CD4-positive, alpha-beta T cell (primary cell): ENCODE measurements at regions not wholly inside any gene's neighbourhood (a gene's known extent, or its start where the extent isn't known, plus 50 kb on each side); places are given as distances from the start of the nearest gene placed in this dataset.

Experiments
- ATAC-seq: fragments of 200-7000 bp; cut with Tn5 transposase; one replicate; pipeline ENCODE4 v1.10.0; 2022; ENCODE audit warnings: mild to moderate bottlenecking; ENCODE audit not compliant: poor library complexity
- CTCF ChIA-PET: fragments of 350-600 bp; sonication (Branson Sonifier 250); formaldehyde crosslinking; loops from one replicate; lab custom pipeline; 2021; ENCODE audit warnings: antibody characterized with exemption, inconsistent platforms; lab: Charles Lee
- POLR2A ChIA-PET: fragments of 350-600 bp; sonication (Branson Sonifier 250); formaldehyde crosslinking; loops from one replicate; lab custom pipeline; 2021; ENCODE audit warnings: antibody characterized with exemption, inconsistent platforms; lab: Charles Lee
- DNase-seq, 14 experiments: peaks; one replicate each; pipeline ENCODE4 v3.0.0-alpha.2; 2013 to 2020; ENCODE audit warnings: mixed read lengths in 2 of 14
- H3K27ac ChIP-seq, 2 donors: one replicate each; pipeline versions ENCODE4 v1.5.1 to v1.7.0; 2013; ENCODE audit warnings: low read length in 2 of 2, low read depth in 1 of 2, mild to moderate bottlenecking in 1 of 2
- H3K27me3 ChIP-seq, 2 experiments: 1 replicate in 1 of 2; 2 replicates in 1 of 2; pipeline versions ENCODE4 v1.6.1 to v1.7.0; 2013; ENCODE audit warnings: low read length in 2 of 2, control low read depth in 1 of 2, mild to moderate bottlenecking in 1 of 2, moderate library complexity in 1 of 2; ENCODE audit not compliant: insufficient read depth in 2 of 2, control insufficient read depth in 1 of 2
- H3K36me3 ChIP-seq: one replicate; pipeline ENCODE4 v1.6.1; 2013; ENCODE audit warnings: low read length, control low read depth; ENCODE audit not compliant: insufficient read depth
- H3K4me1 ChIP-seq: one replicate; pipeline ENCODE4 v1.6.1; 2013; ENCODE audit warnings: low read length, control low read depth; ENCODE audit not compliant: insufficient read depth
- H3K4me3 ChIP-seq: one replicate; pipeline ENCODE4 v1.5.1; 2013; ENCODE audit warnings: mild to moderate bottlenecking, low read length, moderate library complexity
- H3K9me3 ChIP-seq, 2 experiments: 1 replicate in 1 of 2; 2 replicates in 1 of 2; pipeline versions ENCODE4 v1.6.1 to v1.7.0; 2013; ENCODE audit warnings: low read length in 2 of 2, mild to moderate bottlenecking in 2 of 2, control low read depth in 1 of 2, moderate library complexity in 1 of 2; ENCODE audit not compliant: control insufficient read depth in 1 of 2, insufficient read depth in 1 of 2
- H3K27ac Mint-ChIP-seq: one replicate; pipeline ENCODE4 v1.8.0; 2020; ENCODE audit warnings: mixed read lengths
- H3K27me3 Mint-ChIP-seq: one replicate; pipeline ENCODE4 v1.8.0; 2021; ENCODE audit warnings: mixed read lengths
- H3K36me3 Mint-ChIP-seq: one replicate; pipeline ENCODE4 v1.8.0; 2021; ENCODE audit warnings: low read depth, mixed read lengths
- H3K4me1 Mint-ChIP-seq: one replicate; pipeline ENCODE4 v1.8.0; 2021; ENCODE audit warnings: low read depth, mixed read lengths
- H3K4me3 Mint-ChIP-seq: one replicate; pipeline ENCODE4 v1.8.0; 2020; ENCODE audit warnings: mild to moderate bottlenecking, mixed read lengths
- H3K9me3 Mint-ChIP-seq: one replicate; pipeline ENCODE4 v1.8.0; 2020; ENCODE audit warnings: mixed read lengths
- intact Hi-C, 2 experiments: fragments of 100-400 bp; cut with DNase I in 1 of 2; cut with micrococcal nuclease in 1 of 2; formaldehyde crosslinking; loops; one replicate each; pipeline versions ENCODE4 v1.15.1 to v1.9.0; 2023 to 2025; cut with DNase I, micrococcal nuclease
- TF ChIP-seq, protein P1 (sequence below): fragments of 200-600 bp; IDR thresholded peaks from one replicate; pipeline ENCODE4 v1.8.0; 2022; ENCODE audit warnings: antibody characterized with exemption, mild to moderate bottlenecking

DNA sequence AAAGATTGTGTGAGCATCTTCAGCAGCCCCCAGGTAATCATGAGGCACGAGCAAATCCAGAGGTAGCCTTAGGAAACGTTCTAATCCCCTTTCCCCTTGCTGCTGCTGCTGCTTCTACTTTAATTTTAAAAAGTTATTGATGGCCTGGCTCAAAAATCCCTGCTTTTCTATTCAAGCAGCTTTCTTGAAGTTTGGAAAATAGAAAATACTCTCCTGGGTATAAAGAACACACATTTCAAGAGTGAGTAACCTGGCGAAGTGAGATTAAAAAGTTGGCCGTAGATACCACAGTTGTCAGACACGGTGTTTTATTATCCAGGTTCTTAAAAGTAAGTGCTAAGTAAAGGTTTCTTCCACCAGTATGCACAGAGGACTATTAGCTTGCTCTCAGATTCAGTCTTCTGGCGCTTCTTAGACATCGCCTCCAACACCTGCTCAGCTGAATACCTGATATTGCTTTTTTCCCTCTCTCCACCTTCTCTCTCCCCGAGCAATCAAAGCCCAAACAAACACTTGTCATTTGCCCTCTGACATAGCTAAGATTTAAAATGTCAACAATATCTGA lies 150.7 kb downstream of the EDN3 start:
- Mint-ChIP-seq H3K9me3 (no peaks in the 10 kb centered on the region), H3K4me1 (no peaks in the 10 kb centered on the region), H3K27me3 (peaks cover 58% of the 10 kb centered on the region), H3K4me3 (no peak overlapping the region), H3K36me3 (no peaks in the 10 kb centered on the region), H3K27ac (no peak overlapping the region)
- H3K27ac ChIP-seq, result no peak overlapping the region
- no peaks in the 10 kb centered on the region for H3K36me3 ChIP-seq
- intact Hi-C loops, result no loop called here
- H3K9me3 ChIP-seq, result no peaks in the 10 kb centered on the region
- peaks cover 3 to 22% of the 10 kb centered on the region in 2 experiments for H3K27me3 ChIP-seq
- POLR2A ChIA-PET, result no interaction called here
- TF ChIP-seq, protein P1, sequence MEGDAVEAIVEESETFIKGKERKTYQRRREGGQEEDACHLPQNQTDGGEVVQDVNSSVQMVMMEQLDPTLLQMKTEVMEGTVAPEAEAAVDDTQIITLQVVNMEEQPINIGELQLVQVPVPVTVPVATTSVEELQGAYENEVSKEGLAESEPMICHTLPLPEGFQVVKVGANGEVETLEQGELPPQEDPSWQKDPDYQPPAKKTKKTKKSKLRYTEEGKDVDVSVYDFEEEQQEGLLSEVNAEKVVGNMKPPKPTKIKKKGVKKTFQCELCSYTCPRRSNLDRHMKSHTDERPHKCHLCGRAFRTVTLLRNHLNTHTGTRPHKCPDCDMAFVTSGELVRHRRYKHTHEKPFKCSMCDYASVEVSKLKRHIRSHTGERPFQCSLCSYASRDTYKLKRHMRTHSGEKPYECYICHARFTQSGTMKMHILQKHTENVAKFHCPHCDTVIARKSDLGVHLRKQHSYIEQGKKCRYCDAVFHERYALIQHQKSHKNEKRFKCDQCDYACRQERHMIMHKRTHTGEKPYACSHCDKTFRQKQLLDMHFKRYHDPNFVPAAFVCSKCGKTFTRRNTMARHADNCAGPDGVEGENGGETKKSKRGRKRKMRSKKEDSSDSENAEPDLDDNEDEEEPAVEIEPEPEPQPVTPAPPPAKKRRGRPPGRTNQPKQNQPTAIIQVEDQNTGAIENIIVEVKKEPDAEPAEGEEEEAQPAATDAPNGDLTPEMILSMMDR, result no peak
- no peaks in the 10 kb centered on the region for H3K4me1 ChIP-seq
- DNase-seq (no peak), ATAC-seq (no peak)
- H3K4me3 ChIP-seq, result no peak overlapping the region
- CTCF ChIA-PET, result no interaction called here

DNA sequence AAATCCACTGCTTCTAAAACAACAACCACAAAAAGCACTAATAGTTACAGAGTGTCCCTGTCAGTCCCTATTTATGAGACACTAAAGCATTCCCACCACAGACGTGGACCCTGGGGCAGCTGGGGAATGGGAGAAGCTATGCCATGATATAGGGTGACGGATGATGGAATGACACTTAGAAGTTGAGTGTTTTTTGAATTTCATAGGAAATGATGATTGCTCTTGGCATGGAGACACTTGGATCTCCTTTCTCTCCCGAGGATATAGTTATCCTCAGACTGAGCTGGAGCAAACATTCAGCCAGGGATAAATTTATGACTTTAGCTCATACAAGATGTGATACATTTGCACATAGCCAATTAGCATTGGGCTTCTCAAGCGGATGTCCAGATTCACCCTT lies 151.2 kb downstream of the EDN3 start:
- TF ChIP-seq, protein P1, result no peak
- Mint-ChIP-seq H3K4me1 (no peaks in the 10 kb centered on the region), H3K36me3 (no peaks in the 10 kb centered on the region), H3K27me3 (peaks cover 53% of the 10 kb centered on the region), H3K4me3 (no peak overlapping the region), H3K9me3 (no peaks in the 10 kb centered on the region), H3K27ac (no peak overlapping the region)
- DNase-seq (no peak), ATAC-seq (no peak)
- POLR2A ChIA-PET, result no interaction called here
- no peak overlapping the region for H3K4me3 ChIP-seq
- peaks cover 7 to 22% of the 10 kb centered on the region in 2 experiments for H3K27me3 ChIP-seq
- intact Hi-C loops, result no loop called here
- H3K9me3 ChIP-seq, result no peaks in the 10 kb centered on the region
- CTCF ChIA-PET, result no interaction called here
- no peaks in the 10 kb centered on the region for H3K4me1 ChIP-seq
- no peak overlapping the region for H3K27ac ChIP-seq
- H3K36me3 ChIP-seq, result no peaks in the 10 kb centered on the region

DNA sequence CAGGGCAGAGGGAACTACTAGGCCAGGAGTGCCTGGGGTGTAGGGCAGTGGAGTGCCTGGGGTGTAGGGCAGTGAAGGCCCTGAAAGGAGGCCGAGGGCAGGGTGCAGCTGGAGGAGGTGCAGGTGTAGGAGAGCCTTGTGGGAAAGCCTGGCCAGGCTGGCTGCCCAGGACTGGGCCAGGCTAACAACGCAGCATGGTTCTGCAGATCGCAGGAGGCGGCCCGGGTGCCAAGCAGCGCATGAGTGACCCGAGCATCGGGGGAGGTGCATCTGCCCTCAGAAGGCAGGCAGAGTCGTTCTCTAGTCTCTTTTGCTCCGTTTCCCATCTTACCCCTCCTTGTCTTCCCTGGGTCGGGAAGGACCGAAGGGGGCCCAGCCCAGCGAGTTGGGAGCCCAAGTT lies 151.5 kb upstream of the PHACTR3 start:
- Histone ChIP-seq H3K36me3 (no peaks in the 10 kb centered on the region), H3K9me3 (no peaks in the 10 kb centered on the region), H3K27me3 (peaks cover 7 to 14% of the 10 kb centered on the region in 2 experiments), H3K27ac (no peak overlapping the region), H3K4me1 (no peaks in the 10 kb centered on the region), H3K4me3 (no peak overlapping the region)
- Mint-ChIP-seq H3K9me3 (no peaks in the 10 kb centered on the region), H3K27me3 (peaks cover 46% of the 10 kb centered on the region), H3K36me3 (no peaks in the 10 kb centered on the region), H3K27ac (no peak overlapping the region), H3K4me1 (no peaks in the 10 kb centered on the region), H3K4me3 (no peak overlapping the region)
- ChIA-PET POLR2A (no interaction called here), CTCF (no interaction called here)
- no peak for ATAC-seq
- DNase-seq, result no peak
- intact Hi-C loops, result no loop called here
- TF ChIP-seq, protein P1, result no peak
